ENCODE measurements at regions not wholly inside any gene's neighbourhood (a gene's known extent, or its start where the extent isn't known, plus 50 kb on each side); places are given as distances from the start of the nearest gene placed in this dataset.

- TF ChIP-seq CTCF (IDR thresholded peaks at IDR 0.05; ENCODE audit: insufficient read depth, low read depth, low read length): no peak
- no peak for TF ChIP-seq EZH2 (IDR thresholded peaks at IDR 0.05; ENCODE audit: insufficient read depth, low read length)
Observed at GRCh38 chr22:26757496-26757895, 100.1 kb downstream of the MIAT start.

Measured in astrocyte (in vitro differentiated cells and primary cell).